ENCODE measurements at regions not wholly inside any gene's neighbourhood (a gene's known extent, or its start where the extent isn't known, plus 50 kb on each side); places are given as distances from the start of the nearest gene placed in this dataset.

DNA sequence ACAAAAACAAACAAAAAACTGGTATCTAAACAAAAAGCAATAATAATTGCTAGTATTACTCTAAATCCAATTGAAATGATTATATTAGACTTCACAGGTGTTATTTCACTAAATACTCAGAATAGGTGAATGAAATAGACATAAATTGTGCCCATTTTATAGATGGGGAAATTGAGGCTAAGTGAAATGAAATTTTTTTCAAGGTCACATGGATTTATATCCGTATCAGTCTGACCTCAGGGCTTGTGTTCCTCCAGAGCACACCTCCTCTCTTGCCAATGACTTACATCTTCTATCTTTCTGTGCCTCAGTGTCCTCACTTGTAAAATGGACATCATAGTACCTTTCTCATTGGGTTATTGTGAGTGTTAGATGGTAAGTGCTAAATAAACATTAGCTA lies 72.3 kb downstream of the GP2 start:
- POLR2A ChIA-PET, result no interaction called here
- H2AFZ ChIP-seq (ENCODE audit: low read depth, low read length), result no peak overlapping the region
- no peaks in the 10 kb centered on the region for H3K4me1 ChIP-seq (ENCODE audit: control insufficient read depth, extremely low read depth, insufficient read depth, low read length)
- no peaks in the 10 kb centered on the region for H4K20me1 ChIP-seq (replicated peaks; ENCODE audit: control insufficient read depth, extremely low read depth, insufficient read depth, low read length)
- no peak for DNase-seq (ENCODE audit: low read depth, low spot score)
- no peak overlapping the region for H3K27ac ChIP-seq (ENCODE audit: insufficient read depth, low read depth, low read length)
- CTCF ChIA-PET, result no interaction called here
- H3K9me3 ChIP-seq (replicated peaks; ENCODE audit: control insufficient read depth, insufficient read depth, low read length), result no peaks in the 10 kb centered on the region
- TF ChIP-seq JUN (IDR thresholded peaks at IDR 0.05; ENCODE audit: borderline replicate concordance, insufficient read depth, insufficient read length, low read depth), result no peak
- no peak for TF ChIP-seq GATA2 (IDR thresholded peaks at IDR 0.05; ENCODE audit: insufficient read depth, insufficient read length, low read depth, low read length)
- TF ChIP-seq POLR2AphosphoS5 (IDR thresholded peaks at IDR 0.05; ENCODE audit: insufficient read depth, low read depth, low read length), result no peak
- TF ChIP-seq MYC (IDR thresholded peaks at IDR 0.05; ENCODE audit: low read depth, low read length), result no peak
- no peak for TF ChIP-seq FOS (IDR thresholded peaks at IDR 0.05; ENCODE audit: borderline replicate concordance, insufficient read depth, low read length)
- no peak for TF ChIP-seq POLR2A (IDR thresholded peaks at IDR 0.05; ENCODE audit: low read depth, low read length)
- TF ChIP-seq, protein P1, sequence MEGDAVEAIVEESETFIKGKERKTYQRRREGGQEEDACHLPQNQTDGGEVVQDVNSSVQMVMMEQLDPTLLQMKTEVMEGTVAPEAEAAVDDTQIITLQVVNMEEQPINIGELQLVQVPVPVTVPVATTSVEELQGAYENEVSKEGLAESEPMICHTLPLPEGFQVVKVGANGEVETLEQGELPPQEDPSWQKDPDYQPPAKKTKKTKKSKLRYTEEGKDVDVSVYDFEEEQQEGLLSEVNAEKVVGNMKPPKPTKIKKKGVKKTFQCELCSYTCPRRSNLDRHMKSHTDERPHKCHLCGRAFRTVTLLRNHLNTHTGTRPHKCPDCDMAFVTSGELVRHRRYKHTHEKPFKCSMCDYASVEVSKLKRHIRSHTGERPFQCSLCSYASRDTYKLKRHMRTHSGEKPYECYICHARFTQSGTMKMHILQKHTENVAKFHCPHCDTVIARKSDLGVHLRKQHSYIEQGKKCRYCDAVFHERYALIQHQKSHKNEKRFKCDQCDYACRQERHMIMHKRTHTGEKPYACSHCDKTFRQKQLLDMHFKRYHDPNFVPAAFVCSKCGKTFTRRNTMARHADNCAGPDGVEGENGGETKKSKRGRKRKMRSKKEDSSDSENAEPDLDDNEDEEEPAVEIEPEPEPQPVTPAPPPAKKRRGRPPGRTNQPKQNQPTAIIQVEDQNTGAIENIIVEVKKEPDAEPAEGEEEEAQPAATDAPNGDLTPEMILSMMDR (IDR thresholded peaks at IDR 0.05; ENCODE audit: extremely low read depth in 1 of 2, insufficient read depth in 1 of 2, low read depth in 1 of 2, low read length in 2 of 2), result no peak
- TF ChIP-seq EZH2 (IDR thresholded peaks at IDR 0.05; ENCODE audit: borderline replicate concordance, low read depth, low read length, severe bottlenecking), result no peak
- TF ChIP-seq, protein P2, sequence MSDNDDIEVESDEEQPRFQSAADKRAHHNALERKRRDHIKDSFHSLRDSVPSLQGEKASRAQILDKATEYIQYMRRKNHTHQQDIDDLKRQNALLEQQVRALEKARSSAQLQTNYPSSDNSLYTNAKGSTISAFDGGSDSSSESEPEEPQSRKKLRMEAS (IDR thresholded peaks at IDR 0.05; ENCODE audit: insufficient read depth, insufficient read length), result no peak
- no peaks in the 10 kb centered on the region for H3K9me1 ChIP-seq (replicated peaks; ENCODE audit: control insufficient read depth, extremely low read depth, insufficient read depth, low read length)
- intact Hi-C loops (cut with micrococcal nuclease), result no loop called here
- no peak overlapping the region for H3K9ac ChIP-seq (replicated peaks; ENCODE audit: extremely low read depth, insufficient read depth, low read length)
- BruUV-seq (replicated peaks), result no TSS peak
- FAIRE-seq, result no peak
- H3K36me3 ChIP-seq (ENCODE audit: control insufficient read depth in 2 of 2, extremely low read depth in 1 of 2, insufficient read depth in 2 of 2, low read length in 2 of 2), result no peaks in the 10 kb centered on the region
- no peaks in the 10 kb centered on the region for H3K79me2 ChIP-seq (ENCODE audit: control insufficient read depth, insufficient read depth, low read length)
- no peaks in the 10 kb centered on the region for H3K27me3 ChIP-seq (ENCODE audit: control insufficient read depth in 2 of 2, insufficient read depth in 2 of 2, low read length in 2 of 2)
- dilution Hi-C loops (cut with MboI; ENCODE audit: extremely low pct_ligation_motif_present, low sequenced_read_pairs), result no loop called here
- no peak overlapping the region for H3K4me2 ChIP-seq (ENCODE audit: insufficient read depth, low read length)
- H3K4me3 ChIP-seq (replicated peaks in 1 of 3; ENCODE audit: insufficient read depth in 1 of 3, low read depth in 1 of 3, low read length in 3 of 3), result no peak overlapping the region
